ENCODE measurements at regions not wholly inside any gene's neighbourhood (a gene's known extent, or its start where the extent isn't known, plus 50 kb on each side); places are given as distances from the start of the nearest gene placed in this dataset.
"Not testable (repeated sequence)": the region's sequence is repeated elsewhere in the genome, so short reads cannot be mapped to it uniquely, and the experiment has no call there.

GRCh38 chr1:195909061-195909460 is 699.2 kb downstream of the KCNT2 start:
- no peak for DNase-seq

GRCh38 chr1:195908121-195908520 is 700.1 kb downstream of the KCNT2 start:
- no peak for DNase-seq

- no peak for DNase-seq
Measured at GRCh38 chr1:195903203-195903602, 705.0 kb downstream of the KCNT2 start.

GRCh38 chr1:195902779-195903178 is 705.5 kb downstream of the KCNT2 start:
- no peak for DNase-seq

- no peak for DNase-seq
Measured at GRCh38 chr1:195899762-195900352, 708.4 kb downstream of the KCNT2 start.

- DNase-seq, result no peak
Measured at GRCh38 chr1:195898924-195899323, 709.3 kb downstream of the KCNT2 start.

- no peak for DNase-seq
Measured at GRCh38 chr1:195898373-195898772, 709.9 kb downstream of the KCNT2 start.

- DNase-seq, result no peak
Measured at GRCh38 chr1:195897076-195897475, 711.2 kb downstream of the KCNT2 start.

GRCh38 chr1:195894411-195894810 is 713.8 kb downstream of the KCNT2 start:
- DNase-seq, result no peak

GRCh38 chr1:195886000-195886399 is 722.2 kb downstream of the KCNT2 start:
- no peak for DNase-seq

GRCh38 chr1:195878478-195878877 is 729.8 kb downstream of the KCNT2 start:
- DNase-seq, result no peak

GRCh38 chr1:195876792-195877191 is 731.4 kb downstream of the KCNT2 start:
- no peak for DNase-seq

GRCh38 chr1:195872376-195872775 is 735.9 kb downstream of the KCNT2 start:
- DNase-seq, result no peak

- DNase-seq, result no peak
Measured at GRCh38 chr1:195867638-195868037, 740.6 kb downstream of the KCNT2 start.

- DNase-seq, result no peak
Measured at GRCh38 chr1:195866781-195867222, 741.4 kb downstream of the KCNT2 start.

GRCh38 chr1:195866091-195866780 is 742.0 kb downstream of the KCNT2 start:
- DNase-seq, result no peak

GRCh38 chr1:195851804-195852203 is 756.4 kb downstream of the KCNT2 start:
- no peak for DNase-seq

GRCh38 chr1:195851016-195851601 is 757.1 kb downstream of the KCNT2 start:
- no peak for DNase-seq

GRCh38 chr1:195849180-195849579 is 759.1 kb downstream of the KCNT2 start:
- DNase-seq, result no peak

GRCh38 chr1:195847957-195848875 is 760.0 kb downstream of the KCNT2 start:
- DNase-seq, result not testable (repeated sequence)

GRCh38 chr1:195831789-195832188 is 776.5 kb downstream of the KCNT2 start:
- DNase-seq, result no peak

- no peak for DNase-seq
Measured at GRCh38 chr1:195828325-195828724, 779.9 kb downstream of the KCNT2 start.

GRCh38 chr1:195820925-195821324 is 787.3 kb downstream of the KCNT2 start:
- DNase-seq, result no peak

Data from stimulated activated CD4-positive, alpha-beta T cell treated with anti-CD3 and anti-CD28 coated beads, Interleukin-4, amount 100 ng/mL, for 24 hours (primary cell).